ENCODE measurements at regions not wholly inside any gene's neighbourhood (a gene's known extent, or its start where the extent isn't known, plus 50 kb on each side); places are given as distances from the start of the nearest gene placed in this dataset.

GRCh38 chr10:78905015-78905956, 163.5 kb upstream of the ZMIZ1 start:
- Mint-ChIP-seq H3K27ac (ENCODE audit: low read depth) (no peak overlapping the region), H3K4me3 (no peak overlapping the region), H3K4me1 (no peaks in the 10 kb centered on the region), H3K36me3 (ENCODE audit: insufficient read depth) (no peaks in the 10 kb centered on the region), H3K27me3 (no peaks in the 10 kb centered on the region), H3K9me3 (no peaks in the 10 kb centered on the region)
- no peak for ATAC-seq (replicated peaks; ENCODE audit: extremely low read depth, poor library complexity, severe bottlenecking)
- DNase-seq (ENCODE audit: low spot score in 2 of 2) = no peak

GRCh38 chr10:78905957-78906308, 162.8 kb upstream of the ZMIZ1 start:
- Mint-ChIP-seq H3K4me3 (no peak overlapping the region), H3K9me3 (no peaks in the 10 kb centered on the region), H3K27me3 (no peaks in the 10 kb centered on the region), H3K4me1 (no peaks in the 10 kb centered on the region), H3K36me3 (ENCODE audit: insufficient read depth) (no peaks in the 10 kb centered on the region), H3K27ac (ENCODE audit: low read depth) (no peak overlapping the region)
- ATAC-seq (replicated peaks; ENCODE audit: extremely low read depth, poor library complexity, severe bottlenecking) (no peak), DNase-seq (ENCODE audit: low spot score in 2 of 2) (no peak)

GRCh38 chr10:78906734-78907390, 161.9 kb upstream of the ZMIZ1 start:
- ATAC-seq (replicated peaks; ENCODE audit: extremely low read depth, poor library complexity, severe bottlenecking) (no peak), DNase-seq (ENCODE audit: low spot score in 2 of 2) (no peak)
- H3K4me1 Mint-ChIP-seq = no peaks in the 10 kb centered on the region
- no peak overlapping the region for H3K4me3 Mint-ChIP-seq
- H3K27me3 Mint-ChIP-seq = no peaks in the 10 kb centered on the region
- H3K36me3 Mint-ChIP-seq (ENCODE audit: insufficient read depth) = peaks cover 2% of the 10 kb centered on the region
- no peaks in the 10 kb centered on the region for H3K9me3 Mint-ChIP-seq
- no peak overlapping the region for H3K27ac Mint-ChIP-seq (ENCODE audit: low read depth)

GRCh38 chr10:78907551-78908211, 161.1 kb upstream of the ZMIZ1 start:
- no peaks in the 10 kb centered on the region for H3K27me3 Mint-ChIP-seq
- no peaks in the 10 kb centered on the region for H3K4me1 Mint-ChIP-seq

GRCh38 chr10:78909221-78909620, 159.5 kb upstream of the ZMIZ1 start:
- H3K36me3 Mint-ChIP-seq (ENCODE audit: insufficient read depth) = peaks cover 2% of the 10 kb centered on the region
- DNase-seq (ENCODE audit: low spot score in 2 of 2) (no peak), ATAC-seq (replicated peaks; ENCODE audit: extremely low read depth, poor library complexity, severe bottlenecking) (no peak)
- no peaks in the 10 kb centered on the region for H3K27me3 Mint-ChIP-seq
- no peaks in the 10 kb centered on the region for H3K4me1 Mint-ChIP-seq
- H3K4me3 Mint-ChIP-seq = no peak overlapping the region
- no peaks in the 10 kb centered on the region for H3K9me3 Mint-ChIP-seq
- no peak overlapping the region for H3K27ac Mint-ChIP-seq (ENCODE audit: low read depth)

More at GRCh38 chr10:78907551-78908211, 161.1 kb upstream of the ZMIZ1 start:
- DNase-seq (ENCODE audit: low spot score in 2 of 2) = no peak
- ATAC-seq (replicated peaks; ENCODE audit: extremely low read depth, poor library complexity, severe bottlenecking) = no peak
- Mint-ChIP-seq H3K27ac (ENCODE audit: low read depth) (no peak overlapping the region), H3K36me3 (ENCODE audit: insufficient read depth) (peaks cover 2% of the 10 kb centered on the region), H3K9me3 (no peaks in the 10 kb centered on the region), H3K4me3 (no peak overlapping the region)

- no peaks in the 10 kb centered on the region for H3K9me3 Mint-ChIP-seq
- H3K36me3 Mint-ChIP-seq (ENCODE audit: insufficient read depth) = peaks cover 2% of the 10 kb centered on the region
- no peak overlapping the region for H3K4me3 Mint-ChIP-seq
- ATAC-seq (replicated peaks; ENCODE audit: extremely low read depth, poor library complexity, severe bottlenecking) = no peak
- no peak overlapping the region for H3K27ac Mint-ChIP-seq (ENCODE audit: low read depth)
- no peaks in the 10 kb centered on the region for H3K4me1 Mint-ChIP-seq
- DNase-seq (ENCODE audit: low spot score in 2 of 2) = no peak
- H3K27me3 Mint-ChIP-seq = no peaks in the 10 kb centered on the region
Measured at GRCh38 chr10:78910021-78910420, 158.7 kb upstream of the ZMIZ1 start.

- no peak for ATAC-seq (replicated peaks; ENCODE audit: extremely low read depth, poor library complexity, severe bottlenecking)
- no peak for DNase-seq (ENCODE audit: low spot score in 2 of 2)
- Mint-ChIP-seq H3K4me1 (no peaks in the 10 kb centered on the region), H3K9me3 (no peaks in the 10 kb centered on the region), H3K4me3 (no peak overlapping the region), H3K36me3 (ENCODE audit: insufficient read depth) (peaks cover 2% of the 10 kb centered on the region), H3K27ac (ENCODE audit: low read depth) (no peak overlapping the region), H3K27me3 (no peaks in the 10 kb centered on the region)
Measured at GRCh38 chr10:78910476-78910875, 158.3 kb upstream of the ZMIZ1 start.

GRCh38 chr10:78910886-78911285, 157.9 kb upstream of the ZMIZ1 start:
- H3K4me1 Mint-ChIP-seq = no peaks in the 10 kb centered on the region
- H3K27me3 Mint-ChIP-seq = no peaks in the 10 kb centered on the region
- no peak overlapping the region for H3K4me3 Mint-ChIP-seq
- no peaks in the 10 kb centered on the region for H3K9me3 Mint-ChIP-seq
- H3K36me3 Mint-ChIP-seq (ENCODE audit: insufficient read depth) = peaks cover 2% of the 10 kb centered on the region
- DNase-seq (ENCODE audit: low spot score in 2 of 2) = no peak
- no peak overlapping the region for H3K27ac Mint-ChIP-seq (ENCODE audit: low read depth)
- no peak for ATAC-seq (replicated peaks; ENCODE audit: extremely low read depth, poor library complexity, severe bottlenecking)

- Mint-ChIP-seq H3K27ac (ENCODE audit: low read depth) (no peak overlapping the region), H3K27me3 (no peaks in the 10 kb centered on the region), H3K9me3 (no peaks in the 10 kb centered on the region), H3K4me3 (no peak overlapping the region), H3K36me3 (ENCODE audit: insufficient read depth) (peaks cover 2% of the 10 kb centered on the region), H3K4me1 (no peaks in the 10 kb centered on the region)
- no peak for DNase-seq (ENCODE audit: low spot score in 2 of 2)
- no peak for ATAC-seq (replicated peaks; ENCODE audit: extremely low read depth, poor library complexity, severe bottlenecking)
Measured at GRCh38 chr10:78911533-78912340, 157.0 kb upstream of the ZMIZ1 start.

GRCh38 chr10:78912361-78913218, 156.2 kb upstream of the ZMIZ1 start:
- ATAC-seq (replicated peaks; ENCODE audit: extremely low read depth, poor library complexity, severe bottlenecking) (no peak), DNase-seq (ENCODE audit: low spot score in 2 of 2) (no peak)
- H3K27ac Mint-ChIP-seq (ENCODE audit: low read depth) = no peak overlapping the region
- no peaks in the 10 kb centered on the region for H3K4me1 Mint-ChIP-seq
- H3K9me3 Mint-ChIP-seq = no peaks in the 10 kb centered on the region
- peaks cover 2% of the 10 kb centered on the region for H3K36me3 Mint-ChIP-seq (ENCODE audit: insufficient read depth)
- no peaks in the 10 kb centered on the region for H3K27me3 Mint-ChIP-seq
- no peak overlapping the region for H3K4me3 Mint-ChIP-seq

GRCh38 chr10:78913219-78914059, 155.3 kb upstream of the ZMIZ1 start:
- H3K36me3 Mint-ChIP-seq (ENCODE audit: insufficient read depth) = peaks cover 2% of the 10 kb centered on the region
- H3K4me3 Mint-ChIP-seq = no peak overlapping the region
- DNase-seq (ENCODE audit: low spot score in 2 of 2) (no peak), ATAC-seq (replicated peaks; ENCODE audit: extremely low read depth, poor library complexity, severe bottlenecking) (no peak)
- H3K27me3 Mint-ChIP-seq = no peaks in the 10 kb centered on the region
- H3K9me3 Mint-ChIP-seq = no peaks in the 10 kb centered on the region
- H3K4me1 Mint-ChIP-seq = no peaks in the 10 kb centered on the region
- H3K27ac Mint-ChIP-seq (ENCODE audit: low read depth) = no peak overlapping the region

Measured in central memory CD8-positive, alpha-beta T cell (primary cell).